IMR-90 (cell line): ENCODE measurements at regions not wholly inside any gene's neighbourhood (a gene's known extent, or its start where the extent isn't known, plus 50 kb on each side); places are given as distances from the start of the nearest gene placed in this dataset.

ENCODE experiments used
- ATAC-seq: fragments of 200-7000 bp; cut with Tn5 transposase; 2 replicates; pipeline ENCODE4 v1.9.1; 2020; ENCODE audit warnings: low read depth, mild to moderate bottlenecking, moderate library complexity
- BruUV-seq: library from RNA; stranded (reverse); fragments of 400-500 nt; replicated peaks from 2 replicates; lab custom pipeline; 2021; lab: Mats Ljungman, UMichigan
- CTCF ChIA-PET: fragments of 300-600 bp; formaldehyde crosslinking; extraction: SDS; loops from one replicate; lab custom pipeline; 2021; ENCODE audit warnings: antibody characterized with exemption; lab: Yijun Ruan, JAX
- POLR2A ChIA-PET: fragments of 300-600 bp; sonication (Branson Sonifier 250); formaldehyde crosslinking; loops from one replicate; lab custom pipeline; 2022; ENCODE audit warnings: antibody characterized with exemption; ENCODE audit not compliant: unreplicated experiment; lab: Charles Lee
- DNase-seq: peaks from one replicate; pipeline ENCODE4 v3.0.0; 2013
- H2AFZ ChIP-seq: replicated peaks from 2 replicates; pipeline ENCODE3; 2013; ENCODE audit warnings: low read length, mild to moderate bottlenecking; ENCODE audit not compliant: poor library complexity
- H2AK5ac ChIP-seq: 2 replicates; pipeline ENCODE4 v1.6.1; 2013; ENCODE audit warnings: low read depth, low read length, inconsistent platforms
- H2AK9ac ChIP-seq: replicated peaks from 2 replicates; pipeline ENCODE3; 2013; ENCODE audit warnings: mild to moderate bottlenecking, low read depth, low read length, moderate library complexity; ENCODE audit not compliant: poor library complexity
- H2BK120ac ChIP-seq: 2 replicates; pipeline ENCODE4 v1.6.1; 2013; ENCODE audit warnings: low read depth, low read length, inconsistent platforms
- H2BK15ac ChIP-seq: 3 replicates; pipeline ENCODE4 v1.6.1; 2013; ENCODE audit warnings: low read depth, low read length, inconsistent platforms
- H2BK20ac ChIP-seq: 2 replicates; pipeline ENCODE4 v1.6.1; 2013; ENCODE audit warnings: low read depth, mild to moderate bottlenecking, inconsistent platforms, low read length, moderate library complexity
- H2BK5ac ChIP-seq: 2 replicates; pipeline ENCODE4 v1.6.1; 2013; ENCODE audit warnings: mild to moderate bottlenecking, low read depth, low read length, inconsistent platforms; ENCODE audit not compliant: poor library complexity, severe bottlenecking
- H3K14ac ChIP-seq: replicated peaks from 2 replicates; pipeline ENCODE4 v1.6.1; 2013; ENCODE audit warnings: low read depth, low read length, inconsistent platforms
- H3K18ac ChIP-seq: 2 replicates; pipeline ENCODE4 v1.6.1; 2013; ENCODE audit warnings: low read depth, low read length, control low read depth
- H3K23ac ChIP-seq: 2 replicates; pipeline ENCODE4 v1.6.1; 2013; ENCODE audit warnings: low read depth, low read length, inconsistent platforms
- H3K27ac ChIP-seq: 2 replicates; pipeline ENCODE4 v1.5.1; 2013; ENCODE audit warnings: mild to moderate bottlenecking, control low read depth, low read length; ENCODE audit not compliant: insufficient read depth
- H3K27me3 ChIP-seq: 2 replicates; pipeline ENCODE4 v1.6.1; 2013; ENCODE audit warnings: low read length; ENCODE audit not compliant: control insufficient read depth, insufficient read depth
- H3K36me3 ChIP-seq: 2 replicates; pipeline ENCODE4 v1.6.1; 2013; ENCODE audit warnings: low read length, mixed read lengths; ENCODE audit not compliant: control insufficient read depth, insufficient read depth
- H3K4ac ChIP-seq: 2 replicates; pipeline ENCODE4 v1.6.1; 2013; ENCODE audit warnings: low read depth, low read length, inconsistent platforms
- H3K4me1 ChIP-seq: 2 replicates; pipeline ENCODE4 v1.6.1; 2013; ENCODE audit warnings: low read length, mixed read lengths; ENCODE audit not compliant: control insufficient read depth, insufficient read depth
- H3K4me2 ChIP-seq: 2 replicates; pipeline ENCODE4 v1.6.1; 2013; ENCODE audit warnings: low read depth, mild to moderate bottlenecking, control low read depth, low read length, moderate library complexity
- H3K4me3 ChIP-seq: 2 replicates; pipeline ENCODE4 v1.5.1; 2013; ENCODE audit warnings: low read depth, mild to moderate bottlenecking, control low read depth, low read length, moderate library complexity; ENCODE audit not compliant: insufficient read depth
- H3K56ac ChIP-seq: 2 replicates; pipeline ENCODE4 v1.6.1; 2013; ENCODE audit warnings: low read length, inconsistent platforms; ENCODE audit not compliant: insufficient read depth; ENCODE audit errors: extremely low read depth
- H3K79me1 ChIP-seq, 2 experiments: 2 replicates each; pipeline ENCODE4 v1.6.1; 2013; ENCODE audit warnings: low read length in 2 of 2, inconsistent platforms in 1 of 2, low read depth in 1 of 2
- H3K9ac ChIP-seq: 2 replicates; pipeline ENCODE4 v1.6.1; 2013; ENCODE audit warnings: low read depth, low read length, control low read depth
- H3K9me1 ChIP-seq: 2 replicates; pipeline ENCODE4 v1.6.1; 2013; ENCODE audit warnings: low read length, inconsistent platforms; ENCODE audit not compliant: insufficient read depth
- H3K9me3 ChIP-seq: 2 replicates; pipeline ENCODE4 v1.6.1; 2013; ENCODE audit warnings: low read length; ENCODE audit not compliant: control insufficient read depth, insufficient read depth
- H4K20me1 ChIP-seq: 2 replicates; pipeline ENCODE4 v1.6.1; 2013; ENCODE audit warnings: low read length, inconsistent platforms; ENCODE audit not compliant: insufficient read depth
- H4K5ac ChIP-seq: 2 replicates; pipeline ENCODE4 v1.6.1; 2013; ENCODE audit warnings: mild to moderate bottlenecking, low read depth, low read length, control low read depth
- H4K8ac ChIP-seq, 2 experiments: 2 replicates each; pipeline ENCODE4 v1.6.1; 2013; ENCODE audit warnings: low read depth in 2 of 2, low read length in 2 of 2, control low read depth in 1 of 2, inconsistent platforms in 1 of 2
- H4K91ac ChIP-seq: 2 replicates; pipeline ENCODE4 v1.6.1; 2013; ENCODE audit warnings: low read depth, low read length, inconsistent platforms; ENCODE audit not compliant: insufficient read depth
- BHLHE40 ChIP-seq: fragments of 150-350 bp; IDR thresholded peaks from 2 replicates; pipeline ENCODE4 v1.6.1; 2016; ENCODE audit warnings: mild to moderate bottlenecking, low read depth, low read length
- CEBPB ChIP-seq: IDR thresholded peaks from 2 replicates; pipeline ENCODE4 v1.6.1; 2012; ENCODE audit warnings: low read depth, low read length, improper control_type of control experiment
- CHD1 ChIP-seq: IDR thresholded peaks from 2 replicates; pipeline ENCODE4 v1.6.1; 2012; ENCODE audit warnings: low read depth, low read length, improper control_type of control experiment
- FOS ChIP-seq: fragments of 150-350 bp; IDR thresholded peaks from 2 replicates; pipeline ENCODE4 v1.6.1; 2016; ENCODE audit warnings: low read depth, low read length
- MAFK ChIP-seq: IDR thresholded peaks from 2 replicates; pipeline ENCODE4 v1.6.1; 2012; ENCODE audit warnings: low read depth, low read length, improper control_type of control experiment
- MAZ ChIP-seq: IDR thresholded peaks from 2 replicates; pipeline ENCODE4 v1.6.1; 2012; ENCODE audit warnings: low read depth, mild to moderate bottlenecking, low read length, improper control_type of control experiment, moderate library complexity, borderline replicate concordance
- MXI1 ChIP-seq: IDR thresholded peaks from 2 replicates; pipeline ENCODE4 v1.6.1; 2012; ENCODE audit warnings: low read depth, mild to moderate bottlenecking, low read length, moderate library complexity, borderline replicate concordance
- NFE2L2 ChIP-seq: fragments of 150-350 bp; IDR thresholded peaks from 2 replicates; pipeline ENCODE4 v1.6.1; 2016; ENCODE audit warnings: low read depth, mild to moderate bottlenecking, low read length
- POLR2A ChIP-seq: IDR thresholded peaks from 2 replicates; pipeline ENCODE4 v1.6.1; 2012; ENCODE audit warnings: mild to moderate bottlenecking, low read depth, low read length
- RAD21 ChIP-seq: IDR thresholded peaks from 2 replicates; pipeline ENCODE4 v1.6.1; 2012; ENCODE audit warnings: low read length, improper control_type of control experiment
- RCOR1 ChIP-seq: IDR thresholded peaks from 2 replicates; pipeline ENCODE4 v1.6.1; 2012; ENCODE audit warnings: mild to moderate bottlenecking, low read length, improper control_type of control experiment; ENCODE audit not compliant: insufficient replicate concordance
- RFX5 ChIP-seq: IDR thresholded peaks from 2 replicates; pipeline ENCODE4 v1.8.0; 2012; ENCODE audit warnings: low read depth, mild to moderate bottlenecking, low read length, moderate library complexity
- SMC3 ChIP-seq: fragments of 150-350 bp; IDR thresholded peaks from 2 replicates; pipeline ENCODE4 v1.6.1; 2016; ENCODE audit warnings: low read depth, mild to moderate bottlenecking, antibody characterized with exemption, low read length, moderate library complexity
- WGBS, 2 experiments: methylation state at CpG; one replicate each; pipeline versions ENCODE4 v1.1.5 to v1.1.7; 2013; ENCODE audit warnings: missing lambda C conversion rate in 2 of 2; ENCODE audit not compliant: insufficient read length in 1 of 2; ENCODE audit errors: extremely low coverage in 2 of 2; 5-methylcytosine and 5-hydroxymethylcytosine counted together
- dilution Hi-C: fragments of 300-500 bp; cut with HindIII; formaldehyde crosslinking; loops from one replicate; pipeline ENCODE4 v1.14.3; 2018; ENCODE audit warnings: low sequenced_read_pairs; ENCODE audit not compliant: unreplicated experiment
- in situ Hi-C: fragments of 300-500 bp; cut with MboI; formaldehyde crosslinking; loops from 3 replicates; pipeline ENCODE4 v1.14.3; 2019; ENCODE audit warnings: low sequenced_read_pairs, inconsistent platforms, mixed read lengths
- intact Hi-C: fragments of 100-400 bp; cut with micrococcal nuclease; formaldehyde crosslinking; loops from 2 replicates; pipeline ENCODE4 v1.10.0; 2022
- TF ChIP-seq, protein P1 (sequence below): conservative IDR thresholded peaks from 2 replicates; pipeline ENCODE4 v1.5.1; 2012; ENCODE audit warnings: mild to moderate bottlenecking, low read depth, low read length, improper control_type of control experiment
- TF ChIP-seq, protein P2 (sequence below): fragments of 150-350 bp; IDR thresholded peaks from 2 replicates; pipeline ENCODE4 v1.6.1; 2016; ENCODE audit warnings: low read depth, mild to moderate bottlenecking, low read length, moderate library complexity, borderline replicate concordance
- TF ChIP-seq, protein P3 (sequence below): fragments of 150-350 bp; IDR thresholded peaks from 2 replicates; pipeline ENCODE4 v1.6.1; 2017; ENCODE audit warnings: mild to moderate bottlenecking, antibody characterized with exemption, low read length, low read depth

DNA sequence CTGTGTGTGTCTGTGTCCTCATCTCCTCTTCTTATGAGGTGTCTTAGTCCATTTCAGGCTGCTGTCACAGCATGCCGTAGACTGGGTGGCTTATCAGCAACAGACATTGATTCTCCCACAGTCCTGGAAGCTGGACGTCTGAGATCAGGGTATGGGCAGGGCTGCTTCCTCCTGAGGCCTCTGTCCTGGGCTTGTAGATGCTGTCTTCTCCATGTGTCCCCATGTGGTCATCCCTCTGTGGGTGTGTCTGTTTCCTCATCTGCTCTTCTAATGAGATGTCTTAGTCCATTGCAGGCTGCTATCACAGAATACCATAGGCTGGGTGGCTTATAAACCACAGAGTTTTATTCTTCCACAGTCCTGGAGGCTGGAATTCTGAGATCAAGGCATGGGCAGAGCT, 205.0 kb upstream of the USP9Y start:
- Histone ChIP-seq H4K20me1 (no peaks in the 10 kb centered on the region), H3K56ac (no peak overlapping the region), H3K9me3 (no peaks in the 10 kb centered on the region), H2BK20ac (no peak overlapping the region), H3K4me2 (no peak overlapping the region), H4K91ac (no peak overlapping the region), H2AK9ac (no peak overlapping the region), H3K27ac (no peak overlapping the region), H2AFZ (no peak overlapping the region), H3K14ac (no peak overlapping the region), H3K18ac (no peak overlapping the region), H2AK5ac (no peak overlapping the region), H2BK15ac (no peak overlapping the region), H4K5ac (no peak overlapping the region), H2BK120ac (no peak overlapping the region), H3K4me3 (no peak overlapping the region), H3K23ac (no peak overlapping the region), H3K9ac (no peak overlapping the region), H2BK5ac (no peak overlapping the region), H3K36me3 (no peaks in the 10 kb centered on the region), H3K27me3 (no peaks in the 10 kb centered on the region), H4K8ac (no peak overlapping the region), H3K9me1 (no peaks in the 10 kb centered on the region), H3K4me1 (no peaks in the 10 kb centered on the region), H3K4ac (no peak overlapping the region), H3K79me1 (no peaks in the 10 kb centered on the region)
- ChIA-PET POLR2A (no interaction called here), CTCF (no interaction called here)
- no peak for DNase-seq
- TF ChIP-seq FOS (no peak), MXI1 (no peak), RAD21 (no peak), CHD1 (no peak), SMC3 (no peak), POLR2A (no peak), NFE2L2 (no peak), CEBPB (no peak), BHLHE40 (no peak), RFX5 (no peak), RCOR1 (no peak), MAZ (no peak), MAFK (no peak)
- TF ChIP-seq, protein P1, sequence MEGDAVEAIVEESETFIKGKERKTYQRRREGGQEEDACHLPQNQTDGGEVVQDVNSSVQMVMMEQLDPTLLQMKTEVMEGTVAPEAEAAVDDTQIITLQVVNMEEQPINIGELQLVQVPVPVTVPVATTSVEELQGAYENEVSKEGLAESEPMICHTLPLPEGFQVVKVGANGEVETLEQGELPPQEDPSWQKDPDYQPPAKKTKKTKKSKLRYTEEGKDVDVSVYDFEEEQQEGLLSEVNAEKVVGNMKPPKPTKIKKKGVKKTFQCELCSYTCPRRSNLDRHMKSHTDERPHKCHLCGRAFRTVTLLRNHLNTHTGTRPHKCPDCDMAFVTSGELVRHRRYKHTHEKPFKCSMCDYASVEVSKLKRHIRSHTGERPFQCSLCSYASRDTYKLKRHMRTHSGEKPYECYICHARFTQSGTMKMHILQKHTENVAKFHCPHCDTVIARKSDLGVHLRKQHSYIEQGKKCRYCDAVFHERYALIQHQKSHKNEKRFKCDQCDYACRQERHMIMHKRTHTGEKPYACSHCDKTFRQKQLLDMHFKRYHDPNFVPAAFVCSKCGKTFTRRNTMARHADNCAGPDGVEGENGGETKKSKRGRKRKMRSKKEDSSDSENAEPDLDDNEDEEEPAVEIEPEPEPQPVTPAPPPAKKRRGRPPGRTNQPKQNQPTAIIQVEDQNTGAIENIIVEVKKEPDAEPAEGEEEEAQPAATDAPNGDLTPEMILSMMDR = no peak
- TF ChIP-seq, protein P2, sequence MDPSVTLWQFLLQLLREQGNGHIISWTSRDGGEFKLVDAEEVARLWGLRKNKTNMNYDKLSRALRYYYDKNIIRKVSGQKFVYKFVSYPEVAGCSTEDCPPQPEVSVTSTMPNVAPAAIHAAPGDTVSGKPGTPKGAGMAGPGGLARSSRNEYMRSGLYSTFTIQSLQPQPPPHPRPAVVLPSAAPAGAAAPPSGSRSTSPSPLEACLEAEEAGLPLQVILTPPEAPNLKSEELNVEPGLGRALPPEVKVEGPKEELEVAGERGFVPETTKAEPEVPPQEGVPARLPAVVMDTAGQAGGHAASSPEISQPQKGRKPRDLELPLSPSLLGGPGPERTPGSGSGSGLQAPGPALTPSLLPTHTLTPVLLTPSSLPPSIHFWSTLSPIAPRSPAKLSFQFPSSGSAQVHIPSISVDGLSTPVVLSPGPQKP = no peak
- TF ChIP-seq, protein P3, sequence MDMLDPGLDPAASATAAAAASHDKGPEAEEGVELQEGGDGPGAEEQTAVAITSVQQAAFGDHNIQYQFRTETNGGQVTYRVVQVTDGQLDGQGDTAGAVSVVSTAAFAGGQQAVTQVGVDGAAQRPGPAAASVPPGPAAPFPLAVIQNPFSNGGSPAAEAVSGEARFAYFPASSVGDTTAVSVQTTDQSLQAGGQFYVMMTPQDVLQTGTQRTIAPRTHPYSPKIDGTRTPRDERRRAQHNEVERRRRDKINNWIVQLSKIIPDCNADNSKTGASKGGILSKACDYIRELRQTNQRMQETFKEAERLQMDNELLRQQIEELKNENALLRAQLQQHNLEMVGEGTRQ = no peak
- in situ Hi-C loops (no loop called here), dilution Hi-C loops (no loop called here), intact Hi-C loops (no loop called here)
- BruUV-seq = no TSS peak
- no peak for ATAC-seq
- no CpG with 5 or more reads among the region's 2 CpGs for WGBS, 2 experiments
